ENCODE measurements at regions not wholly inside any gene's neighbourhood (a gene's known extent, or its start where the extent isn't known, plus 50 kb on each side); places are given as distances from the start of the nearest gene placed in this dataset.
"Not testable (repeated sequence)": the region's sequence is repeated elsewhere in the genome, so short reads cannot be mapped to it uniquely, and the experiment has no call there.

- no peak for DNase-seq
These were observed 259.8 kb upstream of the ANO5 start for GRCh38 chr11:21933095-21933494.

GRCh38 chr11:21944577-21944976, 248.3 kb upstream of the ANO5 start:
- no peak for DNase-seq

GRCh38 chr11:21948876-21949275, 244.0 kb upstream of the ANO5 start:
- no peak for DNase-seq

GRCh38 chr11:21949763-21950413, 243.0 kb upstream of the ANO5 start:
- no peak for DNase-seq

- no peak for DNase-seq
These were observed 229.9 kb upstream of the ANO5 start for GRCh38 chr11:21963013-21963412.

- DNase-seq = no peak
These were observed 227.7 kb upstream of the ANO5 start for GRCh38 chr11:21965221-21965620.

GRCh38 chr11:21968702-21969101, 224.2 kb upstream of the ANO5 start:
- no peak for DNase-seq

- no peak for DNase-seq
These were observed 223.0 kb upstream of the ANO5 start for GRCh38 chr11:21969841-21970240.

- no peak for DNase-seq
These were observed 217.6 kb upstream of the ANO5 start for GRCh38 chr11:21975242-21975641.

- no peak for DNase-seq
These were observed 216.7 kb upstream of the ANO5 start for GRCh38 chr11:21976210-21976609.

GRCh38 chr11:21983431-21983830, 209.5 kb upstream of the ANO5 start:
- no peak for DNase-seq

- no peak for DNase-seq
These were observed 206.5 kb upstream of the ANO5 start for GRCh38 chr11:21986361-21986760.

- DNase-seq = no peak
These were observed 205.6 kb upstream of the ANO5 start for GRCh38 chr11:21987261-21987660.

- peak; percentile 19 for DNase-seq
These were observed 204.4 kb upstream of the ANO5 start for GRCh38 chr11:21988477-21988876.

GRCh38 chr11:22001803-22002202, 191.1 kb upstream of the ANO5 start:
- DNase-seq = not testable (repeated sequence)

- no peak for DNase-seq
These were observed 186.0 kb upstream of the ANO5 start for GRCh38 chr11:22006901-22007300.

- DNase-seq = no peak
These were observed 161.1 kb upstream of the ANO5 start for GRCh38 chr11:22031791-22032190.

- no peak for DNase-seq
These were observed 155.4 kb upstream of the ANO5 start for GRCh38 chr11:22037505-22037904.

- no peak for DNase-seq
These were observed 151.8 kb upstream of the ANO5 start for GRCh38 chr11:22041039-22041438.

- DNase-seq = no peak
These were observed 150.8 kb upstream of the ANO5 start for GRCh38 chr11:22042081-22042480.

- DNase-seq = no peak
These were observed 148.8 kb upstream of the ANO5 start for GRCh38 chr11:22044126-22044525.

- DNase-seq = no peak
These were observed 143.6 kb upstream of the ANO5 start for GRCh38 chr11:22049276-22049675.

- no peak for DNase-seq
These were observed 127.4 kb upstream of the ANO5 start for GRCh38 chr11:22065472-22065871.

GRCh38 chr11:22069844-22070243, 123.0 kb upstream of the ANO5 start:
- DNase-seq = no peak

- DNase-seq = no peak
These were observed 116.5 kb upstream of the ANO5 start for GRCh38 chr11:22076271-22076930.
